SK-N-DZ (cell line): ENCODE measurements at regions not wholly inside any gene's neighbourhood (a gene's known extent, or its start where the extent isn't known, plus 50 kb on each side); places are given as distances from the start of the nearest gene placed in this dataset.

ENCODE experiments used
- DNase-seq: peaks from one replicate; pipeline ENCODE4 v3.0.0-alpha.2; 2015; ENCODE audit warnings: low spot score

- no peak for DNase-seq
Measured at GRCh38 chr3:74693696-74694393, 79.4 kb upstream of the CNTN3 start.

GRCh38 chr3:74693251-74693650 is 78.8 kb upstream of the CNTN3 start:
- DNase-seq = no peak

GRCh38 chr3:74691946-74692345 is 77.5 kb upstream of the CNTN3 start:
- no peak for DNase-seq

GRCh38 chr3:74673326-74673725 is 58.9 kb upstream of the CNTN3 start:
- no peak for DNase-seq

- DNase-seq = no peak
Measured at GRCh38 chr3:74664606-74665005, 50.1 kb upstream of the CNTN3 start.
